K562 (cell line): ENCODE measurements at regions not wholly inside any gene's neighbourhood (a gene's known extent, or its start where the extent isn't known, plus 50 kb on each side); places are given as distances from the start of the nearest gene placed in this dataset.

Source experiments
- ATAC-seq: fragments of 200-7000 bp; cut with Tn5 transposase; 3 replicates; pipeline ENCODE4 v1.9.1; 2020; ENCODE audit warnings: moderate library complexity
- BruUV-seq: library from RNA; stranded (reverse); fragments of 400-500 nt; replicated peaks from 2 replicates; lab custom pipeline; 2021; lab: Mats Ljungman, UMichigan
- CTCF ChIA-PET: fragments of 300-600 bp; formaldehyde crosslinking; extraction: SDS; loops from one replicate; lab custom pipeline; 2021; ENCODE audit warnings: low intra/inter-chr PET ratio; lab: Yijun Ruan, JAX
- POLR2A ChIA-PET: fragments of 300-600, 350-650 bp; sonication (Branson Sonifier 250); formaldehyde crosslinking; extraction: SDS; loops from one replicate; lab custom pipeline; 2021; ENCODE audit warnings: antibody characterized with exemption, inconsistent platforms; lab: Yijun Ruan, JAX
- DNase-seq, 4 experiments: peaks; one replicate each; pipeline versions ENCODE4 v3.0.0 to v3.0.0-alpha.2; 2011 to 2018; ENCODE audit warnings: low spot score in 3 of 4, mixed read lengths in 3 of 4; ENCODE audit errors: extremely low read depth in 1 of 4
- FAIRE-seq: peaks from 2 replicates; lab custom pipeline; 2011; peaks lifted over from hg19 to GRCh38; lab: Jason Lieb, UNC
- H2AFZ ChIP-seq: 2 replicates; pipeline ENCODE4 v1.6.0; 2011; ENCODE audit warnings: low read depth, low read length, control low read depth, inconsistent platforms
- H3K27ac ChIP-seq: fragments of 200-600 bp; 3 replicates; pipeline ENCODE4 v1.8.0; 2011; ENCODE audit warnings: low read depth, mild to moderate bottlenecking, control low read depth, inconsistent platforms, low read length, moderate library complexity, mixed read lengths; ENCODE audit errors: extremely low read depth
- H3K27me3 ChIP-seq, 2 experiments: fragments of 300-600 bp in 1 of 2; 2 replicates in 1 of 2; 3 replicates in 1 of 2; pipeline versions ENCODE4 v1.6.0 to v1.8.0; 2011; ENCODE audit warnings: inconsistent platforms in 2 of 2, low read length in 2 of 2, mild to moderate bottlenecking in 1 of 2, mixed read lengths in 1 of 2, moderate library complexity in 1 of 2; ENCODE audit not compliant: control insufficient read depth in 2 of 2, insufficient read depth in 2 of 2
- H3K36me3 ChIP-seq: fragments of 300-600 bp; 3 replicates; pipeline ENCODE4 v1.8.0; 2011; ENCODE audit warnings: mild to moderate bottlenecking, low read length, inconsistent platforms; ENCODE audit not compliant: control insufficient read depth, insufficient read depth
- H3K4me1 ChIP-seq, 2 experiments: fragments of 200-600 bp in 1 of 2; replicated peaks in 1 of 2; 2 replicates in 1 of 2; 3 replicates in 1 of 2; pipeline versions ENCODE4 v1.5.1 to v1.8.0; 2011; ENCODE audit warnings: inconsistent platforms in 2 of 2, low read length in 2 of 2, mild to moderate bottlenecking in 1 of 2, mixed read lengths in 1 of 2, moderate library complexity in 1 of 2; ENCODE audit not compliant: control insufficient read depth in 2 of 2, insufficient read depth in 2 of 2
- H3K4me2 ChIP-seq: 2 replicates; pipeline ENCODE4 v1.6.1; 2011; ENCODE audit warnings: low read length, control low read depth, inconsistent platforms, mixed read lengths; ENCODE audit not compliant: insufficient read depth
- H3K4me3 ChIP-seq: fragments of 200-600 bp; sonication (generic), shearing (Covaris generic); 2 replicates; pipeline ENCODE4 v1.5.1; 2016; ENCODE audit warnings: control low read depth, inconsistent platforms
- H3K79me2 ChIP-seq: fragments of 200-600 bp; 3 replicates; pipeline ENCODE4 v1.8.0; 2011; ENCODE audit warnings: low read length, inconsistent platforms; ENCODE audit not compliant: control insufficient read depth, insufficient read depth
- H3K9ac ChIP-seq, 2 experiments: 2 replicates each; pipeline versions ENCODE4 v1.6.0 to v1.6.1; 2011; ENCODE audit warnings: low read depth in 2 of 2, low read length in 2 of 2, control low read depth in 1 of 2, inconsistent platforms in 1 of 2, mild to moderate bottlenecking in 1 of 2, mixed read lengths in 1 of 2; ENCODE audit not compliant: insufficient read depth in 1 of 2
- H3K9me1 ChIP-seq: one replicate; pipeline ENCODE4 v1.6.0; 2011; ENCODE audit warnings: inconsistent platforms, mild to moderate bottlenecking, low read length, moderate library complexity; ENCODE audit not compliant: control insufficient read depth, insufficient read depth
- H3K9me3 ChIP-seq: replicated peaks from 2 replicates; pipeline ENCODE4 v1.5.1; 2011; ENCODE audit warnings: low read depth, low read length, inconsistent platforms; ENCODE audit not compliant: control insufficient read depth, insufficient read depth
- H4K20me1 ChIP-seq: replicated peaks from 2 replicates; pipeline ENCODE4 v1.6.1; 2011; ENCODE audit warnings: low read length, inconsistent platforms, mixed read lengths; ENCODE audit not compliant: control insufficient read depth, insufficient read depth
- CAMTA2 ChIP-seq: fragments of 250-450 bp; sonication (Bioruptor Pico); conservative IDR thresholded peaks from 2 replicates; pipeline ENCODE4 v1.5.1; 2022
- HCFC1 ChIP-seq: IDR thresholded peaks from 2 replicates; pipeline ENCODE4 v1.6.1; 2012; ENCODE audit warnings: low read depth, low read length, improper control_type of control experiment
- MXI1 ChIP-seq: IDR thresholded peaks from 2 replicates; pipeline ENCODE4 v1.6.1; 2011; ENCODE audit warnings: low read depth, mild to moderate bottlenecking, improper control_type of control experiment, low read length
- NFE2 ChIP-seq: IDR thresholded peaks from 2 replicates; pipeline ENCODE4 v1.6.1; 2014; ENCODE audit warnings: antibody characterized with exemption, low read depth
- POLR2AphosphoS2 ChIP-seq: IDR thresholded peaks from 2 replicates; pipeline ENCODE4 v1.6.1; 2012; ENCODE audit warnings: low read length, improper control_type of control experiment
- POLR2H ChIP-seq: IDR thresholded peaks from 2 replicates; pipeline ENCODE4 v1.6.1; 2016; ENCODE audit warnings: missing genetic modification characterization, low read depth, mild to moderate bottlenecking, control low read depth, missing compliant biosample characterization, moderate library complexity
- RBM34 ChIP-seq: fragments of 200-400 bp; formaldehyde crosslinking; IDR thresholded peaks from 2 replicates; pipeline ENCODE4 v1.6.1; 2018; ENCODE audit warnings: low read length, borderline replicate concordance; ENCODE audit not compliant: insufficient read depth
- SAFB2 ChIP-seq: fragments of 200-400 bp; formaldehyde crosslinking; IDR thresholded peaks from 2 replicates; pipeline ENCODE4 v1.6.1; 2018; ENCODE audit warnings: borderline replicate concordance, low read length, low read depth, moderate library complexity; ENCODE audit not compliant: severe bottlenecking
- TAF1 ChIP-seq: IDR thresholded peaks from 2 replicates; pipeline ENCODE4 v1.6.1; 2011; ENCODE audit warnings: mild to moderate bottlenecking, low read length, moderate library complexity; ENCODE audit not compliant: insufficient read depth, control insufficient read depth, severe bottlenecking; ENCODE audit errors: extremely low read depth
- XRCC5 ChIP-seq: fragments of 200-400 bp; formaldehyde crosslinking; IDR thresholded peaks from 2 replicates; pipeline ENCODE4 v1.6.1; 2017; ENCODE audit warnings: low read depth, mild to moderate bottlenecking, low read length
- ZBTB2 ChIP-seq: fragments of 450-650 bp; IDR thresholded peaks from 2 replicates; pipeline ENCODE4 v1.6.1; 2016; ENCODE audit warnings: antibody characterized with exemption
- ZNF217 ChIP-seq: sonication (generic); formaldehyde crosslinking; IDR thresholded peaks from 2 replicates; pipeline ENCODE4 v1.8.0; 2022; ENCODE audit warnings: mild to moderate bottlenecking, missing genetic modification reagents
- ZNF445 ChIP-seq: fragments of 250-450 bp; sonication (Bioruptor Pico); IDR thresholded peaks from 2 replicates; pipeline ENCODE4 v1.4.0; 2020; ENCODE audit warnings: low read depth, mild to moderate bottlenecking, moderate library complexity
- WGBS: fragments of 100-300 bp; shearing (Covaris generic); methylation state at CpG from one replicate; pipeline ENCODE4 v1.1.6; 2016; ENCODE audit warnings: low coverage, mixed read lengths; ENCODE audit not compliant: insufficient coverage; ENCODE audit errors: missing lambda C conversion rate; 5-methylcytosine and 5-hydroxymethylcytosine counted together
- in situ Hi-C: fragments of 300-500 bp; cut with MboI; formaldehyde crosslinking; loops from 4 replicates; pipeline ENCODE4 v1.15.0; 2018; ENCODE audit warnings: inconsistent platforms, mixed read lengths
- intact Hi-C: fragments of 100-400 bp; cut with micrococcal nuclease; formaldehyde crosslinking; loops from 2 replicates; pipeline ENCODE4 v1.14.2; 2022

GRCh38 chr2:216925636-216926366 lies 65.9 kb upstream of the TNP1 start (continued):
- TF ChIP-seq NFE2 (no peak), CAMTA2 (CRISPR knock-in tag) (no peak), HCFC1 (no peak), POLR2AphosphoS2 (no peak), ZNF217 (CRISPR knock-in tag) (no peak)

- ATAC-seq (no peak), DNase-seq (no peak), FAIRE-seq (no peak)
- POLR2A ChIA-PET = no interaction called here
- no peak overlapping the region for H3K27ac ChIP-seq
- H3K9me3 ChIP-seq = no peaks in the 10 kb centered on the region
- WGBS = 28% methylated on average over 4 of the region's 4 CpGs
- H4K20me1 ChIP-seq = no peaks in the 10 kb centered on the region
- H2AFZ ChIP-seq = no peak overlapping the region
- H3K4me1 ChIP-seq = peaks cover 0 to 2% of the 10 kb centered on the region in 2 experiments; a peak in 1 of 5 replicates
- no peaks in the 10 kb centered on the region for H3K79me2 ChIP-seq
- intact Hi-C loops = no loop called here
- no peak overlapping the region for H3K4me2 ChIP-seq
- no peak overlapping the region for H3K4me3 ChIP-seq
- no peaks in the 10 kb centered on the region for H3K9me1 ChIP-seq
- no peaks in the 10 kb centered on the region for H3K36me3 ChIP-seq
- CTCF ChIA-PET = no interaction called here
- BruUV-seq = no TSS peak
- in situ Hi-C loops = no loop called here
- TF ChIP-seq XRCC5 (no peak), TAF1 (no peak), RBM34 (no peak), POLR2H (no peak), ZNF445 (CRISPR knock-in tag) (no peak), ZBTB2 (no peak), SAFB2 (no peak), MXI1 (no peak)
- H3K9ac ChIP-seq = no peak overlapping the region
- H3K27me3 ChIP-seq = peaks cover 0 to 6% of the 10 kb centered on the region in 2 experiments; a peak in 1 of 5 replicates
These were observed 65.1 kb upstream of the TNP1 start for GRCh38 chr2:216925006-216925405.
